ENCODE measurements at regions not wholly inside any gene's neighbourhood (a gene's known extent, or its start where the extent isn't known, plus 50 kb on each side); places are given as distances from the start of the nearest gene placed in this dataset.

- TF ChIP-seq CTCF (IDR thresholded peaks at IDR 0.05) (no peak), POLR2A (IDR thresholded peaks at IDR 0.05) (no peak)
Observed at GRCh38 chr13:74361274-74361673, 227.1 kb upstream of the KLF12 start.
